GM20431 (cell line): ENCODE measurements at regions not wholly inside any gene's neighbourhood (a gene's known extent, or its start where the extent isn't known, plus 50 kb on each side); places are given as distances from the start of the nearest gene placed in this dataset.

ENCODE experiments used
- in situ Hi-C: fragments of 300-500 bp; cut with MseI, MboI; formaldehyde crosslinking; loops from one replicate; pipeline ENCODE4 v1.15.0; 2020; ENCODE audit warnings: low sequenced_read_pairs; ENCODE audit not compliant: unreplicated experiment

GRCh38 chr10:90167174-90168064 lies 466.0 kb downstream of the KIF20B start:
- in situ Hi-C loops: no loop called here

- in situ Hi-C loops: no loop called here
Observed at GRCh38 chr10:90168244-90168643, 466.9 kb downstream of the KIF20B start.

- in situ Hi-C loops: no loop called here
Observed at GRCh38 chr10:90171014-90171722, 469.8 kb downstream of the KIF20B start.

- in situ Hi-C loops: no loop called here
Observed at GRCh38 chr10:90174531-90174930, 473.1 kb downstream of the KIF20B start.

DNA sequence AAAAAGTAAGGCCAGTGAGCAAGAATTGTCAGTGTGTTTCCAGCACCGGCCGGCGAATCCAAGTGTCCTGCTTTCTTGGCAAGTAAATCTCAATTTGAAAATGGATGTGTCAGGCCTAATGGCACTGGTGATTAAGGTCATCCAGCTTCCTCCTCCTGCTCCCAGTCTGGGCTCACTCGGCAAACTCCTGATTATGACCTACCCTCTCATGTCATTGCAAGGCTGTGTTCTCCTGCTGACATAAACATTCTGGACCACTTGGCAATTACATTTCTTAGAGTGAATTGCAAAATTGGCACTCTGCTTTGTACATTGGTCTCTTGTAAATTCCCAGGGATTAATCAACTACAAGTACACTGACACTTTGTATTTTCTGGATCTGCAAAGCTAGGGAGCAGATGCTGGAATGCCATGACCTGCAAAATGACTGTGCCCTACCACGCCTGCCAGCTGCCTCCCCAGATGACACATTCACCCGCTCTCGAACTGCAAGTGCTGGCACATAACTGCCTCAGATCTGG lies 473.8 kb downstream of the KIF20B start:
- in situ Hi-C loops: no loop called here

- in situ Hi-C loops: no loop called here
Observed at GRCh38 chr10:90179696-90180407, 478.5 kb downstream of the KIF20B start.

DNA sequence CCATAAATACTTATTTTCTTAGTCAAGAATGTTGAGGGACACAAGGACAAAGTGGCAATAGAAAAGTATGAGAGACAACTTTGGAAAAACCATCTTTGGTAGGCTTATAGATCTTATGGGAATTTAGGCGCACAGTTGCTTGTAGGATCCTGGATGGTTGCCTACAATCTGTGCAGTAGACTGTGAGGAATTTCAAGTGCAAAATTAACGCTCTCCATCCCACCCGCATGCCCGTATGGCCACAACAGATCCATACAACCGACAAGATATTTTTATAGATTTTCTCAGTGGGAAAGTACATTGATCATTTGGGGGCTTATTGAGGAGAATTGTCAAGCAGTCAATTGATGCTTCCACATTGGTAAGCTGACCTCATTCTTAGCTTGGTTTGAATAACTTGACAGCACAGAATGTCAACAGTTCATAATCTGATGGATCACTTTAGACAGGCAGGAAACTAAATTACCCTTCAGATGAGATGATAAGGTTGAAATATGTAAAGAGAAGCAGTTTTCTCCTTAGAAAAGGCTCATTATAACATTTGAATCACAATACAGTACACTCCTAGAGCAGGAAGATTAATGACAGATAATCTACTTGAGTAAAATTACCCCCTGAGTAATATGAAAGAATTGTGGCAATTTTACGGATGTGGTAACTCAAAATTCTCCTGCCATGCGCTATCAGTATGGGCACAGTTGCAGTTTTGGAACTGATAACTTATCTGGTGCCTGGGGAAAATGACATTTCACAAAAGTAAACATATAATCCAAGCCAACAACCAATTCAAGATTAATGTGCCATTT lies 479.7 kb downstream of the KIF20B start:
- in situ Hi-C loops: no loop called here

- in situ Hi-C loops: no loop called here
Observed at GRCh38 chr10:90192825-90193224, 491.4 kb downstream of the KIF20B start.

- in situ Hi-C loops: no loop called here
Observed at GRCh38 chr10:90193240-90193985, 492.0 kb downstream of the KIF20B start.

DNA sequence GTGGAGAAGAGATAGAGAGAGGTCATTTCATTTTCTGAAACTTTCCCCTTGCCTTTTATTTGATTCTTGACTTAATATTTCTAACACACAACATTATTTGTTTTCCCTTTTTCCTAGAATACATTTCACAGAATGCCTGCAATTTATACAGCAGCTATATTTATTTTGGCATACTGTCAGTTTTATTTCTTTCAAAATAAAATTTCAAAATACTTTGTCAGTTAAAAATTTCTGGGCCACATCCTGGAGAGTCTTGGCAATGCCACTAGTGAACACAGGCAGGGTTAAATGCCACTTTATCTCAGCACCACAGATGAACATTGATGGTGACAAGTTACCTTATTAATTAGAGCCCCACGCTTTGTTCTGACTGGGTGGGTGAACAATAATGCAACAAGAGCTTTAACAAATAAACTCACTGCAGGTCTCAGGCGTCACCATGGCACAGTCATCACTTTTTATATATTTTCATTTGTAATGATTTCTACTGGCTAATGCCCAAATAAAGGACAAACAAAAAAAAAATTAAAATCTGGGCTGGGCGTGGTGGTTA lies 494.0 kb downstream of the KIF20B start:
- in situ Hi-C loops: no loop called here

DNA sequence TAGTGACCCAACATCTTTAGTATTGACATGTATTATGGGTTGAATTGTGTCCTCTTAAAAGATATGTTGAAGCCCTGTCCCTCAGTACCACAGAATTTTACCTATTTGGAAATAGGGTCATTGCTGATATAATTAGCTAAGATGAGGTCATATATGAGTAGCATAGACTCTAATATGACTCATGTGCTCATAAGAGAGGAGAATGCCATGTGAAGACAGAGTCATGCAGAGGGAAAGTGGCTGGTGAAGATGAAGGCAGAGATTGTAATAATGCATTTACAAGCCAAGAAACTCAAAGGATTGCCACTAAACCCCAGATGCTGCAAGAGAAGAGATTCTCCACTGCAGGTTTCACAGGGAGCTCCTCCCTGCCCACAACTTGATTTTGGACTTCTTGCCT lies 496.4 kb downstream of the KIF20B start:
- in situ Hi-C loops: no loop called here

- in situ Hi-C loops: no loop called here
Observed at GRCh38 chr10:90199093-90199492, 497.7 kb downstream of the KIF20B start.

GRCh38 chr10:90199513-90199912 lies 498.1 kb downstream of the KIF20B start:
- in situ Hi-C loops: no loop called here

- in situ Hi-C loops: no loop called here
Observed at GRCh38 chr10:90204131-90204955, 503.0 kb downstream of the KIF20B start.

- in situ Hi-C loops: no loop called here
Observed at GRCh38 chr10:90204956-90205314, 503.5 kb downstream of the KIF20B start.

DNA sequence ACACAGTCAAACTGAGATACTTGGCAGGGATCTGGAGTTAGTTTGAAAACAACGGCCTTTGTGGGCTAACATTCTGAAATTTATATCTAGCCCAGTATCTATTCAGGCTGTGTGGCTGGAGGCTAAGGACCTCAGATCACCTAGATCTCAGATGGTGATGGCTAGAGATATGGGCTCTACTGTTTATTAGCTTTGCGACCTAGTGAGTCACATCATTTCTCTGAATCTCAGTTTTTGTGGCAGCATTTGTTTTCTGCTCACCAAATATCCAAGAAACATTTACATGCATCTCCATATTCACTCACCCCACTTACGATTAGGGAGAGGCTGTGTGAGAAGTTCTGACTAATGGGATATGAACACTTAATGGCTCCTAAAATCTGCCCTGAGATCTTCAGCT lies 503.9 kb downstream of the KIF20B start:
- in situ Hi-C loops: no loop called here

- in situ Hi-C loops: no loop called here
Observed at GRCh38 chr10:90213346-90213745, 512.0 kb downstream of the KIF20B start.

DNA sequence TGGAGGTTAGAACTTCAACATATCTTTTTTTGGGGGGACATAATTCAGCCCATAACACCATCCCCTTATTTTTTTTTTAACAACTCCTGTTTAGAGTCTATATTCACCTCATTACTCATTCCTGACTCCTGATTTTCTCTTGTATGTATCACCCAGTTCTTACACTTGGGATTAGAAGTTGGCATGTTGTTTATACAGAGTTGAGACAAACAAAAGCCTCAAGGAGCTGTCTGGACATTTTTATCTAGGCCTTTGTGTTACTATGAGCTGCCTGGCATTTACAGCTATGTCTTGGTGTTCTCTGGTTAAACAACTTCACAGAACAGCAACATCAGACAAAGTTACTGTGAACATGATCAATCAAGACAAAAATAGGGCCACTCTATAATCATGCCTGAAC lies 517.5 kb downstream of the KIF20B start:
- in situ Hi-C loops: no loop called here
